Gastroesophageal sphincter (tissue), 4 donors: ENCODE measurements at regions not wholly inside any gene's neighbourhood (a gene's known extent, or its start where the extent isn't known, plus 50 kb on each side); places are given as distances from the start of the nearest gene placed in this dataset.

Source experiments
- ATAC-seq: fragments of 150-250 bp; one replicate; pipeline ENCODE4 v1.9.1; 2016; ENCODE audit warnings: mild to moderate bottlenecking, moderate library complexity
- H3K27ac ChIP-seq, 4 donors: fragments of 200-600 bp; sonication (generic) in 3 of 4; 1 replicate in 3 of 4; 2 replicates in 1 of 4; pipeline ENCODE4 v1.5.1; 2016 to 2019
- H3K27me3 ChIP-seq: fragments of 200-600 bp; sonication (generic); one replicate; pipeline ENCODE4 v1.5.1; 2019
- H3K36me3 ChIP-seq, 2 donors: fragments of 200-600 bp; sonication (generic); one replicate each; pipeline ENCODE4 v1.5.1; 2019; ENCODE audit warnings: control low read depth in 1 of 2
- H3K4me1 ChIP-seq, 3 donors: fragments of 200-600 bp; sonication (generic); 1 replicate in 2 of 3; 2 replicates in 1 of 3; pipeline ENCODE4 v1.5.1; 2016 to 2019; ENCODE audit warnings: control low read depth in 2 of 3
- H3K4me3 ChIP-seq, 2 donors: fragments of 200-600 bp; sonication (generic); one replicate each; pipeline ENCODE4 v1.5.1; 2019; ENCODE audit warnings: mild to moderate bottlenecking in 1 of 2, moderate library complexity in 1 of 2
- H3K9me3 ChIP-seq, 3 donors: fragments of 200-600 bp; sonication (generic); one replicate each; pipeline ENCODE4 v1.5.1; 2017 to 2019; ENCODE audit warnings: control low read depth in 2 of 3
- CTCF ChIP-seq, 4 experiments: fragments of 200-600 bp in 2 of 4; fragments of 450-650 bp in 2 of 4; sonication (generic) in 1 of 4; IDR thresholded peaks; one replicate each; pipeline ENCODE4 v1.5.1; 2017 to 2019; ENCODE audit warnings: antibody characterized with exemption in 4 of 4, mild to moderate bottlenecking in 2 of 4, moderate library complexity in 2 of 4
- EP300 ChIP-seq: sonication (generic); formaldehyde crosslinking; IDR thresholded peaks from one replicate; pipeline ENCODE4 v1.6.1; 2017; ENCODE audit warnings: antibody characterized with exemption, mild to moderate bottlenecking
- POLR2A ChIP-seq, 2 donors: fragments of 450-650 bp; IDR thresholded peaks; one replicate each; pipeline ENCODE4 v1.6.1; 2017; ENCODE audit warnings: antibody characterized with exemption in 2 of 2, mild to moderate bottlenecking in 2 of 2, moderate library complexity in 1 of 2
- POLR2AphosphoS5 ChIP-seq: sonication (generic); formaldehyde crosslinking; IDR thresholded peaks from one replicate; pipeline ENCODE4 v1.6.1; 2017; ENCODE audit warnings: antibody characterized with exemption
- WGBS, 2 donors: methylation state at CpG; one replicate each; pipeline ENCODE4 v1.1.5; 2018; ENCODE audit warnings: low coverage in 1 of 2; 5-methylcytosine and 5-hydroxymethylcytosine counted together

GRCh38 chr3:74463515-74463914 lies 150.9 kb downstream of the CNTN3 start:
- H3K9me3 ChIP-seq = no peaks in the 10 kb centered on the region
- no peaks in the 10 kb centered on the region for H3K27me3 ChIP-seq
- H3K4me1 ChIP-seq = peaks cover 0 to 22% (median 0%) of the 10 kb centered on the region in 3 donors
- no peak overlapping the region for H3K4me3 ChIP-seq
- 85 to 100% methylated on average over 4 of the region's 4 CpGs for WGBS, 2 donors
- H3K27ac ChIP-seq = no peak overlapping the region
- no peak for ATAC-seq
- H3K36me3 ChIP-seq = no peaks in the 10 kb centered on the region
- TF ChIP-seq POLR2AphosphoS5 = no peak
- no peak for TF ChIP-seq EP300
- TF ChIP-seq CTCF (IDR thresholded peaks at IDR 0.05) = no peak
- TF ChIP-seq POLR2A (IDR thresholded peaks at IDR 0.05) = no peak

- peaks cover 0 to 7% (median 0%) of the 10 kb centered on the region in 3 donors for H3K4me1 ChIP-seq
- no peaks in the 10 kb centered on the region for H3K27me3 ChIP-seq
- no peaks in the 10 kb centered on the region for H3K36me3 ChIP-seq
- no peak for ATAC-seq
- no peaks in the 10 kb centered on the region for H3K9me3 ChIP-seq
- TF ChIP-seq EP300 (no peak), POLR2A (IDR thresholded peaks at IDR 0.05) (no peak), POLR2AphosphoS5 (no peak), CTCF (IDR thresholded peaks at IDR 0.05) (no peak)
- no peak overlapping the region for H3K27ac ChIP-seq
- H3K4me3 ChIP-seq = no peak overlapping the region
Measured at GRCh38 chr3:74456166-74456565, 158.3 kb downstream of the CNTN3 start.

GRCh38 chr3:74447221-74447620 lies 167.2 kb downstream of the CNTN3 start:
- 75 to 91% methylated on average over 1 of the region's 1 CpG for WGBS, 2 donors
- H3K9me3 ChIP-seq = no peaks in the 10 kb centered on the region
- no peak overlapping the region for H3K4me3 ChIP-seq
- TF ChIP-seq POLR2AphosphoS5 = no peak
- TF ChIP-seq EP300 = no peak
- no peak for TF ChIP-seq POLR2A (IDR thresholded peaks at IDR 0.05)
- TF ChIP-seq CTCF (IDR thresholded peaks at IDR 0.05) = no peak
- peaks cover 0 to 13% (median 0%) of the 10 kb centered on the region in 3 donors for H3K4me1 ChIP-seq
- no peaks in the 10 kb centered on the region for H3K27me3 ChIP-seq
- no peaks in the 10 kb centered on the region for H3K36me3 ChIP-seq
- no peak for ATAC-seq
- H3K27ac ChIP-seq = no peak overlapping the region

GRCh38 chr3:74445541-74445940 lies 168.9 kb downstream of the CNTN3 start:
- no peak overlapping the region for H3K27ac ChIP-seq
- no peaks in the 10 kb centered on the region for H3K27me3 ChIP-seq
- no peaks in the 10 kb centered on the region for H3K9me3 ChIP-seq
- H3K4me1 ChIP-seq = peaks cover 0 to 13% (median 0%) of the 10 kb centered on the region in 3 donors
- no peak overlapping the region for H3K4me3 ChIP-seq
- WGBS, 2 donors = 60 to 73% methylated on average over 1 of the region's 1 CpG
- no peaks in the 10 kb centered on the region for H3K36me3 ChIP-seq
- no peak for TF ChIP-seq EP300
- TF ChIP-seq POLR2A (IDR thresholded peaks at IDR 0.05) = no peak
- ATAC-seq = no peak

DNA sequence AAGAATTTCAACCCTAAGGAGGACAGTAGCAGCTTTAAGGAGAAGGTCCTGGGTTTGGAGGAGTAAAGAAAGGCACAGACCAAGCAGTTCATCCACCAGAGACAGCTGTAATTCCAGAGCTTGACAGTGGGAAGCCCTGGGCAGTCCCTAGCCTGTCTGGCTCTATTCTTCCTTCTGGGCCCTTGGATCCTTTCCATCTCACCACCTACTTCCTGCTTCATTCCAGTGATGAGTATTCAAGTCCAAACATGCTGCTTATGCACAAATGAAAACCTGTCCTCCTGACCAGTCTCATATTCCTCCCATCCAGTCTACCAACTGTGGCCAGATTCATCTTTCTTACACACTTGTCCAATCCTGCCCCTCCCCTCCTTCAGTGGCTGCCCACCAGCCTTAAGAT lies 171.4 kb downstream of the CNTN3 start:
- H3K4me3 ChIP-seq = no peak overlapping the region
- H3K4me1 ChIP-seq = no peaks in the 10 kb centered on the region
- H3K9me3 ChIP-seq = no peaks in the 10 kb centered on the region
- no peak overlapping the region for H3K27ac ChIP-seq
- ATAC-seq = no peak
- no peaks in the 10 kb centered on the region for H3K27me3 ChIP-seq
- no peak for TF ChIP-seq EP300
- no peak for TF ChIP-seq CTCF (IDR thresholded peaks at IDR 0.05)
- TF ChIP-seq POLR2A (IDR thresholded peaks at IDR 0.05) = no peak
- no peaks in the 10 kb centered on the region for H3K36me3 ChIP-seq

DNA sequence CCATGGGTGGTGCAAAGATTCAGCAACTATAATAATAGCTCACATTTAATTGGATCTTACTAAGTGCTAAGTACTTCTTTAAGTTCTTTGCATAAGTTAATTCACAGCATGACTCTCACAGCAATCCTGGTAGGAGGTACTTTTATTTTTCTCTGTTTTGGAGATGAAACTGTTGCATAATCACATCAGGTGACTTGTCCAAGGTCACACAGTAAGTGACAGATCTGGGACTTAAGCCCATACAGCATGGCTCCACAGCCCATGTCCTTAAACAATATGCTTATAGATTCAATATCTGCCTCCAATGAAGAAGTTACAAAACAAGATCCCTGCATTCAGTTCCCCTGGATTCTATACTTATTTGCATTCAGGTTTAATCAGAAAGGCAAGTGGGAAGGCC lies 171.8 kb downstream of the CNTN3 start:
- no peaks in the 10 kb centered on the region for H3K9me3 ChIP-seq
- no peak overlapping the region for H3K4me3 ChIP-seq
- no peak for TF ChIP-seq EP300
- TF ChIP-seq POLR2A (IDR thresholded peaks at IDR 0.05) = no peak
- no peak for TF ChIP-seq POLR2AphosphoS5
- no peak for TF ChIP-seq CTCF (IDR thresholded peaks at IDR 0.05)
- no peak overlapping the region for H3K27ac ChIP-seq
- H3K4me1 ChIP-seq = no peaks in the 10 kb centered on the region
- no peak for ATAC-seq
- no peaks in the 10 kb centered on the region for H3K27me3 ChIP-seq
- no peaks in the 10 kb centered on the region for H3K36me3 ChIP-seq
